ENCODE measurements at regions not wholly inside any gene's neighbourhood (a gene's known extent, or its start where the extent isn't known, plus 50 kb on each side); places are given as distances from the start of the nearest gene placed in this dataset.

- Histone ChIP-seq H3K4me3 (no peak overlapping the region), H3K4me2 (no peak overlapping the region), H3K4me1 (no peaks in the 10 kb centered on the region), H3K27ac (no peak overlapping the region), H3K9me3 (no peaks in the 10 kb centered on the region)
- DNase-seq (ENCODE audit: low read depth in 1 of 2, low spot score in 1 of 2) (no peak), ATAC-seq (no peak), FAIRE-seq (no peak)
- POLR2A ChIA-PET = no interaction called here
- WGBS (ENCODE audit: missing lambda C conversion rate) = 77% methylated on average over 12 of the region's 43 CpGs
- CTCF ChIA-PET = no interaction called here
- TF ChIP-seq RNF2 (IDR thresholded peaks at IDR 0.05; ENCODE audit: borderline replicate concordance, low read depth) (no peak), HOXB13 (CRISPR knock-in tag; IDR thresholded peaks at IDR 0.05; ENCODE audit: low read depth) (no peak), TP53 (CRISPR knock-in tag; IDR thresholded peaks at IDR 0.05) (no peak), CTCF (IDR thresholded peaks at IDR 0.05) (no peak), CBX2 (IDR thresholded peaks at IDR 0.05; ENCODE audit: borderline replicate concordance, low read depth) (no peak), MAX (IDR thresholded peaks at IDR 0.05) (no peak), HEYL (CRISPR knock-in tag; IDR thresholded peaks at IDR 0.05) (no peak), NFE2L2 (conservative IDR thresholded peaks at IDR 0.05; ENCODE audit: low read length) (no peak), TFCP2L1 (CRISPR knock-in tag; IDR thresholded peaks at IDR 0.05) (no peak), FOSB (CRISPR knock-in tag; IDR thresholded peaks at IDR 0.05) (no peak), HDAC2 (IDR thresholded peaks at IDR 0.05) (no peak), EP300 (IDR thresholded peaks at IDR 0.05) (no peak), RARB (CRISPR knock-in tag; IDR thresholded peaks at IDR 0.05) (no peak), GATA3 (IDR thresholded peaks at IDR 0.05; ENCODE audit: borderline replicate concordance) (no peak)
These were observed 83.6 kb upstream of the FXR1 start for GRCh38 chr3:180828723-180829408.

- Histone ChIP-seq H3K4me2 (no peak overlapping the region), H3K9me3 (no peaks in the 10 kb centered on the region), H3K4me1 (no peaks in the 10 kb centered on the region), H3K4me3 (no peak overlapping the region), H3K27ac (no peak overlapping the region)
- ChIA-PET POLR2A (no interaction called here), CTCF (no interaction called here)
- no peak for ATAC-seq
- FAIRE-seq = no peak
- no peak for TF ChIP-seq ZNF302 (CRISPR knock-in tag; IDR thresholded peaks at IDR 0.05)
- no peak for TF ChIP-seq TFCP2L1 (CRISPR knock-in tag; IDR thresholded peaks at IDR 0.05)
- TF ChIP-seq HOXB13 (CRISPR knock-in tag; IDR thresholded peaks at IDR 0.05; ENCODE audit: low read depth) = no peak
- no peak for TF ChIP-seq SREBF2 (IDR thresholded peaks at IDR 0.05)
- no peak for TF ChIP-seq MAFK (IDR thresholded peaks at IDR 0.05; ENCODE audit: partially characterized antibody)
- no peak for TF ChIP-seq ATOH8 (CRISPR knock-in tag; IDR thresholded peaks at IDR 0.05; ENCODE audit: low read depth)
- no peak for TF ChIP-seq USF2 (IDR thresholded peaks at IDR 0.05)
- DNase-seq (ENCODE audit: low read depth in 1 of 2, low spot score in 1 of 2) = no peak
- WGBS (ENCODE audit: missing lambda C conversion rate) = 49% methylated on average over 14 of the region's 37 CpGs
These were observed 82.8 kb upstream of the FXR1 start for GRCh38 chr3:180829409-180830405.
